IMR-90 (cell line): ENCODE measurements at regions not wholly inside any gene's neighbourhood (a gene's known extent, or its start where the extent isn't known, plus 50 kb on each side); places are given as distances from the start of the nearest gene placed in this dataset.

Source experiments
- ATAC-seq: fragments of 200-7000 bp; cut with Tn5 transposase; 2 replicates; pipeline ENCODE4 v1.9.1; 2020; ENCODE audit warnings: low read depth, mild to moderate bottlenecking, moderate library complexity
- BruUV-seq: library from RNA; stranded (reverse); fragments of 400-500 nt; replicated peaks from 2 replicates; lab custom pipeline; 2021; lab: Mats Ljungman, UMichigan
- CTCF ChIA-PET: fragments of 300-600 bp; formaldehyde crosslinking; extraction: SDS; loops from one replicate; lab custom pipeline; 2021; ENCODE audit warnings: antibody characterized with exemption; lab: Yijun Ruan, JAX
- POLR2A ChIA-PET: fragments of 300-600 bp; sonication (Branson Sonifier 250); formaldehyde crosslinking; loops from one replicate; lab custom pipeline; 2022; ENCODE audit warnings: antibody characterized with exemption; ENCODE audit not compliant: unreplicated experiment; lab: Charles Lee
- DNase-seq: peaks from one replicate; pipeline ENCODE4 v3.0.0; 2013
- H2AFZ ChIP-seq: replicated peaks from 2 replicates; pipeline ENCODE3; 2013; ENCODE audit warnings: low read length, mild to moderate bottlenecking; ENCODE audit not compliant: poor library complexity
- H2AK5ac ChIP-seq: 2 replicates; pipeline ENCODE4 v1.6.1; 2013; ENCODE audit warnings: low read depth, low read length, inconsistent platforms
- H2AK9ac ChIP-seq: replicated peaks from 2 replicates; pipeline ENCODE3; 2013; ENCODE audit warnings: mild to moderate bottlenecking, low read depth, low read length, moderate library complexity; ENCODE audit not compliant: poor library complexity
- H2BK120ac ChIP-seq: 2 replicates; pipeline ENCODE4 v1.6.1; 2013; ENCODE audit warnings: low read depth, low read length, inconsistent platforms
- H2BK15ac ChIP-seq: 3 replicates; pipeline ENCODE4 v1.6.1; 2013; ENCODE audit warnings: low read depth, low read length, inconsistent platforms
- H2BK20ac ChIP-seq: 2 replicates; pipeline ENCODE4 v1.6.1; 2013; ENCODE audit warnings: low read depth, mild to moderate bottlenecking, inconsistent platforms, low read length, moderate library complexity
- H2BK5ac ChIP-seq: 2 replicates; pipeline ENCODE4 v1.6.1; 2013; ENCODE audit warnings: mild to moderate bottlenecking, low read depth, low read length, inconsistent platforms; ENCODE audit not compliant: poor library complexity, severe bottlenecking
- H3K14ac ChIP-seq: replicated peaks from 2 replicates; pipeline ENCODE4 v1.6.1; 2013; ENCODE audit warnings: low read depth, low read length, inconsistent platforms
- H3K18ac ChIP-seq: 2 replicates; pipeline ENCODE4 v1.6.1; 2013; ENCODE audit warnings: low read depth, low read length, control low read depth
- H3K23ac ChIP-seq: 2 replicates; pipeline ENCODE4 v1.6.1; 2013; ENCODE audit warnings: low read depth, low read length, inconsistent platforms
- H3K27ac ChIP-seq: 2 replicates; pipeline ENCODE4 v1.5.1; 2013; ENCODE audit warnings: mild to moderate bottlenecking, control low read depth, low read length; ENCODE audit not compliant: insufficient read depth
- H3K27me3 ChIP-seq: 2 replicates; pipeline ENCODE4 v1.6.1; 2013; ENCODE audit warnings: low read length; ENCODE audit not compliant: control insufficient read depth, insufficient read depth
- H3K36me3 ChIP-seq: 2 replicates; pipeline ENCODE4 v1.6.1; 2013; ENCODE audit warnings: low read length, mixed read lengths; ENCODE audit not compliant: control insufficient read depth, insufficient read depth
- H3K4ac ChIP-seq: 2 replicates; pipeline ENCODE4 v1.6.1; 2013; ENCODE audit warnings: low read depth, low read length, inconsistent platforms
- H3K4me1 ChIP-seq: 2 replicates; pipeline ENCODE4 v1.6.1; 2013; ENCODE audit warnings: low read length, mixed read lengths; ENCODE audit not compliant: control insufficient read depth, insufficient read depth
- H3K4me2 ChIP-seq: 2 replicates; pipeline ENCODE4 v1.6.1; 2013; ENCODE audit warnings: low read depth, mild to moderate bottlenecking, control low read depth, low read length, moderate library complexity
- H3K4me3 ChIP-seq: 2 replicates; pipeline ENCODE4 v1.5.1; 2013; ENCODE audit warnings: low read depth, mild to moderate bottlenecking, control low read depth, low read length, moderate library complexity; ENCODE audit not compliant: insufficient read depth
- H3K56ac ChIP-seq: 2 replicates; pipeline ENCODE4 v1.6.1; 2013; ENCODE audit warnings: low read length, inconsistent platforms; ENCODE audit not compliant: insufficient read depth; ENCODE audit errors: extremely low read depth
- H3K79me1 ChIP-seq, 2 experiments: 2 replicates each; pipeline ENCODE4 v1.6.1; 2013; ENCODE audit warnings: low read length in 2 of 2, inconsistent platforms in 1 of 2, low read depth in 1 of 2
- H3K9ac ChIP-seq: 2 replicates; pipeline ENCODE4 v1.6.1; 2013; ENCODE audit warnings: low read depth, low read length, control low read depth
- H3K9me1 ChIP-seq: 2 replicates; pipeline ENCODE4 v1.6.1; 2013; ENCODE audit warnings: low read length, inconsistent platforms; ENCODE audit not compliant: insufficient read depth
- H3K9me3 ChIP-seq: 2 replicates; pipeline ENCODE4 v1.6.1; 2013; ENCODE audit warnings: low read length; ENCODE audit not compliant: control insufficient read depth, insufficient read depth
- H4K20me1 ChIP-seq: 2 replicates; pipeline ENCODE4 v1.6.1; 2013; ENCODE audit warnings: low read length, inconsistent platforms; ENCODE audit not compliant: insufficient read depth
- H4K5ac ChIP-seq: 2 replicates; pipeline ENCODE4 v1.6.1; 2013; ENCODE audit warnings: mild to moderate bottlenecking, low read depth, low read length, control low read depth
- H4K8ac ChIP-seq, 2 experiments: 2 replicates each; pipeline ENCODE4 v1.6.1; 2013; ENCODE audit warnings: low read depth in 2 of 2, low read length in 2 of 2, control low read depth in 1 of 2, inconsistent platforms in 1 of 2
- H4K91ac ChIP-seq: 2 replicates; pipeline ENCODE4 v1.6.1; 2013; ENCODE audit warnings: low read depth, low read length, inconsistent platforms; ENCODE audit not compliant: insufficient read depth
- BHLHE40 ChIP-seq: fragments of 150-350 bp; IDR thresholded peaks from 2 replicates; pipeline ENCODE4 v1.6.1; 2016; ENCODE audit warnings: mild to moderate bottlenecking, low read depth, low read length
- CEBPB ChIP-seq: IDR thresholded peaks from 2 replicates; pipeline ENCODE4 v1.6.1; 2012; ENCODE audit warnings: low read depth, low read length, improper control_type of control experiment
- CHD1 ChIP-seq: IDR thresholded peaks from 2 replicates; pipeline ENCODE4 v1.6.1; 2012; ENCODE audit warnings: low read depth, low read length, improper control_type of control experiment
- FOS ChIP-seq: fragments of 150-350 bp; IDR thresholded peaks from 2 replicates; pipeline ENCODE4 v1.6.1; 2016; ENCODE audit warnings: low read depth, low read length
- MAFK ChIP-seq: IDR thresholded peaks from 2 replicates; pipeline ENCODE4 v1.6.1; 2012; ENCODE audit warnings: low read depth, low read length, improper control_type of control experiment
- MXI1 ChIP-seq: IDR thresholded peaks from 2 replicates; pipeline ENCODE4 v1.6.1; 2012; ENCODE audit warnings: low read depth, mild to moderate bottlenecking, low read length, moderate library complexity, borderline replicate concordance
- RAD21 ChIP-seq: IDR thresholded peaks from 2 replicates; pipeline ENCODE4 v1.6.1; 2012; ENCODE audit warnings: low read length, improper control_type of control experiment
- RFX5 ChIP-seq: IDR thresholded peaks from 2 replicates; pipeline ENCODE4 v1.8.0; 2012; ENCODE audit warnings: low read depth, mild to moderate bottlenecking, low read length, moderate library complexity
- WGBS, 2 experiments: methylation state at CpG; one replicate each; pipeline versions ENCODE4 v1.1.5 to v1.1.7; 2013; ENCODE audit warnings: missing lambda C conversion rate in 2 of 2; ENCODE audit not compliant: insufficient read length in 1 of 2; ENCODE audit errors: extremely low coverage in 2 of 2; 5-methylcytosine and 5-hydroxymethylcytosine counted together
- dilution Hi-C: fragments of 300-500 bp; cut with HindIII; formaldehyde crosslinking; loops from one replicate; pipeline ENCODE4 v1.14.3; 2018; ENCODE audit warnings: low sequenced_read_pairs; ENCODE audit not compliant: unreplicated experiment
- in situ Hi-C: fragments of 300-500 bp; cut with MboI; formaldehyde crosslinking; loops from 3 replicates; pipeline ENCODE4 v1.14.3; 2019; ENCODE audit warnings: low sequenced_read_pairs, inconsistent platforms, mixed read lengths
- intact Hi-C: fragments of 100-400 bp; cut with micrococcal nuclease; formaldehyde crosslinking; loops from 2 replicates; pipeline ENCODE4 v1.10.0; 2022
- TF ChIP-seq, protein P1 (sequence below): conservative IDR thresholded peaks from 2 replicates; pipeline ENCODE4 v1.5.1; 2012; ENCODE audit warnings: mild to moderate bottlenecking, low read depth, low read length, improper control_type of control experiment

DNA sequence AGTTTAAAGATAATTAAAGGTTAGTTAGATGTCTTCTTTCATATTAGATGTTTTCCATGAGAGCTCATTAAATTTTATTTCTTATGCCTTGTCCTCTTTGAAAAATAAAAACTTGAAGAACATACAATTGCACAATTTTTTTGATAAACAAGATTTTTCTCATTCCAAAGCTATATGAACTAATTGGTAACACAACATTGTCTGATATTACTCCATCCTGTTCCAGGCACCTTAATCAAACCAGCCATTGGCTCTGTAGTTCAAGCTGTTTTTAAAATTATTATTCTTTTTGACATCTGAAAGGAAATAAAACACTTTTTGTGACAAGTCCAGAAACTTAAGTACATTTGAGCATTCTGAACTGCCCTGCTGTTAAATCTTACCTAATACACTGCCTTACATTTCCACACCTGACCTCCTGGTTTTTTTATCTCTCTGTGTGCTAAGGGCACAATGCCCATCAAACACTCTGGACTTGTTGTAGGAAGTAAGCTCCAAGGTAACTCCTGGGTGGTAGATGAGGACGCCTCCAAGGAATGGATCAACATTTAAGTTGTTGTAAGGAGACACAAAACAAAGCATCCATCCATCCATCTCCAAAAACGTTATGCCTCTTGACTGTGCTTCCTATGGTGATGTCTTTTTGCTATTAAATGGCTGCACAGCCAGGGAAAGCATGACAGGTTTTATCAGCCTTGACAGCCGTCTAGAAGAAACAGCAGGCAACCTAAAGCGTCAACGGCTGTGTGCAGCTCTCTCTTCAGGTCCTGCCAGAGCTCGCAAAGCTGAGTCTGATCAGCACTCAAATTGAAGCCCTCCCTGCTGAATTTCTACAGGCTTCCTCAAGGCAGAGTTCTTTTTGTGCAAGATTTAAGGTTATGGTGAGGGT, 449.9 kb upstream of the FLRT2 start:
- Histone ChIP-seq H2BK120ac (no peak overlapping the region), H3K27me3 (no peaks in the 10 kb centered on the region), H2AFZ (no peak overlapping the region), H4K5ac (no peak overlapping the region), H3K27ac (no peak overlapping the region), H2AK9ac (no peak overlapping the region), H3K9me3 (no peaks in the 10 kb centered on the region), H3K56ac (no peak overlapping the region), H4K91ac (no peak overlapping the region), H3K23ac (no peak overlapping the region), H4K20me1 (no peaks in the 10 kb centered on the region), H3K9ac (no peak overlapping the region), H2BK5ac (no peak overlapping the region), H2BK20ac (no peak overlapping the region), H3K36me3 (no peaks in the 10 kb centered on the region), H2BK15ac (no peak overlapping the region), H2AK5ac (no peak overlapping the region), H3K79me1 (no peaks in the 10 kb centered on the region), H3K4me2 (no peak overlapping the region), H3K4ac (no peak overlapping the region), H3K4me3 (no peak overlapping the region), H3K4me1 (no peaks in the 10 kb centered on the region), H3K9me1 (no peaks in the 10 kb centered on the region), H3K18ac (no peak overlapping the region), H3K14ac (no peak overlapping the region), H4K8ac (no peak overlapping the region)
- CTCF ChIA-PET, result no interaction called here
- ATAC-seq (no peak), DNase-seq (no peak)
- BruUV-seq, result no TSS peak
- intact Hi-C loops, result loop anchor here (10.0 kb wide), 1 partner anchor 445 kb away; no protein-coding TSS in a partner anchor
- in situ Hi-C loops, result no loop called here
- POLR2A ChIA-PET, result no interaction called here
- dilution Hi-C loops, result no loop called here
- TF ChIP-seq FOS, result no peak
- no peak for TF ChIP-seq MAFK
- TF ChIP-seq BHLHE40, result no peak
- no peak for TF ChIP-seq CEBPB
- no peak for TF ChIP-seq RFX5
- TF ChIP-seq, protein P1, sequence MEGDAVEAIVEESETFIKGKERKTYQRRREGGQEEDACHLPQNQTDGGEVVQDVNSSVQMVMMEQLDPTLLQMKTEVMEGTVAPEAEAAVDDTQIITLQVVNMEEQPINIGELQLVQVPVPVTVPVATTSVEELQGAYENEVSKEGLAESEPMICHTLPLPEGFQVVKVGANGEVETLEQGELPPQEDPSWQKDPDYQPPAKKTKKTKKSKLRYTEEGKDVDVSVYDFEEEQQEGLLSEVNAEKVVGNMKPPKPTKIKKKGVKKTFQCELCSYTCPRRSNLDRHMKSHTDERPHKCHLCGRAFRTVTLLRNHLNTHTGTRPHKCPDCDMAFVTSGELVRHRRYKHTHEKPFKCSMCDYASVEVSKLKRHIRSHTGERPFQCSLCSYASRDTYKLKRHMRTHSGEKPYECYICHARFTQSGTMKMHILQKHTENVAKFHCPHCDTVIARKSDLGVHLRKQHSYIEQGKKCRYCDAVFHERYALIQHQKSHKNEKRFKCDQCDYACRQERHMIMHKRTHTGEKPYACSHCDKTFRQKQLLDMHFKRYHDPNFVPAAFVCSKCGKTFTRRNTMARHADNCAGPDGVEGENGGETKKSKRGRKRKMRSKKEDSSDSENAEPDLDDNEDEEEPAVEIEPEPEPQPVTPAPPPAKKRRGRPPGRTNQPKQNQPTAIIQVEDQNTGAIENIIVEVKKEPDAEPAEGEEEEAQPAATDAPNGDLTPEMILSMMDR, result no peak
- no peak for TF ChIP-seq CHD1
- no peak for TF ChIP-seq RAD21
- TF ChIP-seq MXI1, result no peak
- 61% methylated on average over 3 of the region's 6 CpGs; no CpG with 5 or more reads in 1 of the 2 experiments for WGBS, 2 experiments
